Keratinocyte (primary cell): ENCODE measurements at regions not wholly inside any gene's neighbourhood (a gene's known extent, or its start where the extent isn't known, plus 50 kb on each side); places are given as distances from the start of the nearest gene placed in this dataset.

Experiments
- DNase-seq: peaks from one replicate; pipeline ENCODE4 v3.0.0-alpha.2; 2011; ENCODE audit warnings: low read depth, missing footprints, low spot score
- FAIRE-seq: peaks from 2 replicates; lab custom pipeline; 2011; peaks lifted over from hg19 to GRCh38; lab: Jason Lieb, UNC
- H2AFZ ChIP-seq: 2 replicates; pipeline ENCODE4 v1.6.0; 2012; ENCODE audit warnings: low read length, control low read depth, inconsistent platforms; ENCODE audit not compliant: control insufficient read depth
- H3K27ac ChIP-seq: 2 replicates; pipeline ENCODE4 v1.5.1; 2011; ENCODE audit warnings: low read length; ENCODE audit not compliant: control insufficient read depth, insufficient read depth
- H3K27me3 ChIP-seq: 3 replicates; pipeline ENCODE4 v1.6.0; 2011; ENCODE audit warnings: low read length; ENCODE audit not compliant: control insufficient read depth, insufficient read depth; ENCODE audit errors: extremely low read depth
- H3K36me3 ChIP-seq, 2 experiments: 2 replicates in 1 of 2; 3 replicates in 1 of 2; pipeline ENCODE4 v1.5.1; 2011; ENCODE audit warnings: low read length in 2 of 2, mild to moderate bottlenecking in 1 of 2; ENCODE audit not compliant: control insufficient read depth in 2 of 2, insufficient read depth in 2 of 2; ENCODE audit errors: extremely low read depth in 1 of 2
- H3K4me1 ChIP-seq: 3 replicates; pipeline ENCODE4 v1.5.1; 2011; ENCODE audit warnings: low read length; ENCODE audit not compliant: control insufficient read depth, insufficient read depth; ENCODE audit errors: extremely low read depth
- H3K4me2 ChIP-seq: 3 replicates; pipeline ENCODE4 v1.6.0; 2011; ENCODE audit warnings: low read depth, low read length; ENCODE audit not compliant: control insufficient read depth, insufficient read depth; ENCODE audit errors: extremely low read depth
- H3K4me3 ChIP-seq, 3 experiments: fragments of 200-600 bp in 1 of 3; sonication (generic) in 1 of 3; 2 replicates in 2 of 3; 3 replicates in 1 of 3; pipeline ENCODE4 v1.5.1; 2011 to 2016; ENCODE audit warnings: low read length in 3 of 3, mild to moderate bottlenecking in 3 of 3, control low read depth in 2 of 3, inconsistent platforms in 1 of 3, low read depth in 1 of 3, mixed read lengths in 1 of 3, mixed run types in 1 of 3, moderate library complexity in 1 of 3; ENCODE audit not compliant: control insufficient read depth in 2 of 3, insufficient read depth in 2 of 3; ENCODE audit errors: extremely low read depth in 1 of 3
- H3K79me2 ChIP-seq: 2 replicates; pipeline ENCODE4 v1.6.0; 2012; ENCODE audit warnings: low read length; ENCODE audit not compliant: control insufficient read depth, insufficient read depth
- H3K9ac ChIP-seq: 3 replicates; pipeline ENCODE4 v1.6.0; 2011; ENCODE audit warnings: low read length; ENCODE audit not compliant: control insufficient read depth, insufficient read depth; ENCODE audit errors: extremely low read depth
- H3K9me1 ChIP-seq: 3 replicates; pipeline ENCODE4 v1.6.0; 2011; ENCODE audit warnings: low read length; ENCODE audit not compliant: control insufficient read depth, insufficient read depth; ENCODE audit errors: extremely low read depth
- H3K9me3 ChIP-seq: 2 replicates; pipeline ENCODE4 v1.5.1; 2012; ENCODE audit warnings: low read depth, low read length; ENCODE audit not compliant: control insufficient read depth
- H4K20me1 ChIP-seq: 3 replicates; pipeline ENCODE4 v1.6.0; 2011; ENCODE audit warnings: low read length; ENCODE audit not compliant: control insufficient read depth, insufficient read depth; ENCODE audit errors: extremely low read depth
- EZH2 ChIP-seq: IDR thresholded peaks from one replicate; pipeline ENCODE4 v1.6.1; 2012; ENCODE audit warnings: inconsistent platforms, mild to moderate bottlenecking, low read length, moderate library complexity
- dilution Hi-C: fragments of 300-500 bp; cut with MboI; formaldehyde crosslinking; loops from one replicate; pipeline ENCODE4 v1.7.0; 2020; ENCODE audit warnings: low sequenced_read_pairs; ENCODE audit not compliant: extremely low pct_ligation_motif_present
- TF ChIP-seq, protein P1 (sequence below), 3 experiments: IDR thresholded peaks in 1 of 3; conservative IDR thresholded peaks in 1 of 3; optimal IDR thresholded peaks in 1 of 3; 2 replicates in 2 of 3; 3 replicates in 1 of 3; pipeline versions ENCODE3 to v1.5.1; 2011; ENCODE audit warnings: low read length in 3 of 3, mild to moderate bottlenecking in 3 of 3, moderate library complexity in 2 of 3, control low read depth in 1 of 3, inconsistent platforms in 1 of 3; ENCODE audit not compliant: insufficient read depth in 2 of 3; ENCODE audit errors: extremely low read depth in 1 of 3

DNA sequence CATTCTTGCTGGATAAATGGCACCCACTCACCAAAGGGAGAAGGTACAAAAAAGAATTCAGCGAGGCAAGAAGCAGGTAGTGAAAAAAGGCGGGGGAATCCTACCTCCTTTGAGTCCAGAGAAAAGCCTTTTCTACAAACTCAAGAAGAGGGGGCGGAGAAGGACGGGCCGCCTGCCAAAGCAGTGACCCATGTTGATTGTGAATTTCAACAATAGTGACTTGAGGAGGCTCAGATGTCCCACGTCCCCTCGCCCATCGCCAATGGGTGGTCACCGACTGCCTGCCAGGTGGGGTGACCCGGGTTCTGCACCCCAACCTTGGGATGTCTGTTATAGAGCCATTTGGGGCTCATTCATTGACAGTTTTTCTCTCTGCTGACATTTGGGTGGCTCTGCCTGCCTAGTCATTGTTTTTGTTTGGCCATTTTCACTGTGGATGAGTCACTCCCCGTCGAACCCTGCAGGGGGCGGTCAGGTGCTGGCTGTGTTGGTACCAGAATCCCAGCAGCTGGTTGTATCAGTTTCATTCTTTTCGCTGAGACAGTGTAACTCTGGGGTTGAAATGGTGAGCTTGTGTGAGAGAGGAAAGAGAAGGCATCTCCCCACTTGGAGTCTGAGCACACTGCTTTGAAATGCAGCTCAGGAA, 163.4 kb upstream of the NCAM1 start:
- Histone ChIP-seq H3K4me2 (no peak overlapping the region), H3K4me1 (no peaks in the 10 kb centered on the region), H3K9me3 (no peaks in the 10 kb centered on the region), H3K9ac (no peak overlapping the region), H3K79me2 (no peaks in the 10 kb centered on the region), H3K36me3 (no peaks in the 10 kb centered on the region), H3K27me3 (no peaks in the 10 kb centered on the region), H3K27ac (no peak overlapping the region), H3K4me3 (no peak overlapping the region), H2AFZ (no peak overlapping the region), H3K9me1 (no peaks in the 10 kb centered on the region), H4K20me1 (no peaks in the 10 kb centered on the region)
- FAIRE-seq (no peak), DNase-seq (no peak)
- dilution Hi-C loops = no loop called here
- TF ChIP-seq, protein P1, sequence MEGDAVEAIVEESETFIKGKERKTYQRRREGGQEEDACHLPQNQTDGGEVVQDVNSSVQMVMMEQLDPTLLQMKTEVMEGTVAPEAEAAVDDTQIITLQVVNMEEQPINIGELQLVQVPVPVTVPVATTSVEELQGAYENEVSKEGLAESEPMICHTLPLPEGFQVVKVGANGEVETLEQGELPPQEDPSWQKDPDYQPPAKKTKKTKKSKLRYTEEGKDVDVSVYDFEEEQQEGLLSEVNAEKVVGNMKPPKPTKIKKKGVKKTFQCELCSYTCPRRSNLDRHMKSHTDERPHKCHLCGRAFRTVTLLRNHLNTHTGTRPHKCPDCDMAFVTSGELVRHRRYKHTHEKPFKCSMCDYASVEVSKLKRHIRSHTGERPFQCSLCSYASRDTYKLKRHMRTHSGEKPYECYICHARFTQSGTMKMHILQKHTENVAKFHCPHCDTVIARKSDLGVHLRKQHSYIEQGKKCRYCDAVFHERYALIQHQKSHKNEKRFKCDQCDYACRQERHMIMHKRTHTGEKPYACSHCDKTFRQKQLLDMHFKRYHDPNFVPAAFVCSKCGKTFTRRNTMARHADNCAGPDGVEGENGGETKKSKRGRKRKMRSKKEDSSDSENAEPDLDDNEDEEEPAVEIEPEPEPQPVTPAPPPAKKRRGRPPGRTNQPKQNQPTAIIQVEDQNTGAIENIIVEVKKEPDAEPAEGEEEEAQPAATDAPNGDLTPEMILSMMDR (optimal IDR thresholded peaks at IDR 0.05 in 1 of 3, IDR thresholded peaks at IDR 0.05 in 1 of 3, conservative IDR thresholded peaks at IDR 0.05 in 1 of 3; ENCODE audit: extremely low read depth in 1 of 3, insufficient read depth in 2 of 3, low read length in 3 of 3) = peak; percentile 34 to 75 (median 71)
- no peak for TF ChIP-seq EZH2

DNA sequence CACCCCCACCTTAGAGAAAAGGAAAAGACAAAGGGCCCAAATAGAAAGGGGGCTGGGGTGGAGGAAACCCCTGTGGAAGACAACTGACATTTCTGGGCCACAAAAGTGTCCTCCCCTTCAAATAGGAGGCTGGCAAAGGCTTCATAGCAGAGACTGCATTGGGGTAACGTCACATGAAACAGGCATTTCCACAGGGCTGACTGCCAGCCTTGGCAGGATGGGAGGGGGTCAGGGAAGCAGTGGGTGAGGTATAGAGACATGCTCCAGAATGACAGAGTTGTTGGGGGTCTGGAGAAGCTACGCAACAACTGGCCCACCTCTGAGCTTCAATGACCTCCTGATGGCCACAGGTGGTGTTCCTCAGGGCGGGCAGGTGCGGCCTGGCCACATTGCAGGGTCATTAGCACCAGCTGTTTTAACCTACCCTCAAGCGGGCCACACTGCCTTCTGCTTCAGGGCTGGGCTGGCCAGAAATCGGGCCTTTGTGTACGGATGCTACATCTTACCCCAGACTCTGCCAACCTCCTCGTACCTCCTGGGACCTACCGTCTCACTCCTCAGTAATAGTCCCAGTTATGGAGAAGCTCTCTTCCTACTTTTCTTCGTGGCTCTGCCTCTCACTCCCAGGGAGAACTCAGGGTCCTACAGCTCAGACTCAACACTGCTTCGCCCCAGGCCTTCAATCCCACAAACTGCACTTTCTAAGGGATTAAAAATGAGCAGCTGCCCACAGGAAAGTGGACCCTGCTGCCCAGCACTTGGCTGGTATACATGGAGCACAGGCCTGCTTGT, 160.0 kb upstream of the NCAM1 start:
- no peak overlapping the region for H2AFZ ChIP-seq
- no peaks in the 10 kb centered on the region for H3K79me2 ChIP-seq
- no peaks in the 10 kb centered on the region for H3K9me1 ChIP-seq
- no peak overlapping the region for H3K4me3 ChIP-seq
- no peak overlapping the region for H3K4me2 ChIP-seq
- FAIRE-seq (no peak), DNase-seq (no peak)
- no peaks in the 10 kb centered on the region for H4K20me1 ChIP-seq
- dilution Hi-C loops = no loop called here
- no peaks in the 10 kb centered on the region for H3K4me1 ChIP-seq
- H3K36me3 ChIP-seq = no peaks in the 10 kb centered on the region
- no peaks in the 10 kb centered on the region for H3K9me3 ChIP-seq
- no peak overlapping the region for H3K27ac ChIP-seq
- no peak overlapping the region for H3K9ac ChIP-seq
- no peak for TF ChIP-seq EZH2
- TF ChIP-seq, protein P1 (optimal IDR thresholded peaks at IDR 0.05 in 1 of 3, IDR thresholded peaks at IDR 0.05 in 1 of 3, conservative IDR thresholded peaks at IDR 0.05 in 1 of 3; ENCODE audit: extremely low read depth in 1 of 3, insufficient read depth in 2 of 3, low read length in 3 of 3) = no peak
- no peaks in the 10 kb centered on the region for H3K27me3 ChIP-seq
